ENCODE measurements at regions not wholly inside any gene's neighbourhood (a gene's known extent, or its start where the extent isn't known, plus 50 kb on each side); places are given as distances from the start of the nearest gene placed in this dataset.
A peak's percentile ranks its signal among the peaks of the same experiment; 100 is the strongest.

GRCh38 chr2:67486041-67486796, 89.1 kb downstream of the ETAA1 start:
- DNase-seq (ENCODE audit: low read depth, low spot score): no peak

DNA sequence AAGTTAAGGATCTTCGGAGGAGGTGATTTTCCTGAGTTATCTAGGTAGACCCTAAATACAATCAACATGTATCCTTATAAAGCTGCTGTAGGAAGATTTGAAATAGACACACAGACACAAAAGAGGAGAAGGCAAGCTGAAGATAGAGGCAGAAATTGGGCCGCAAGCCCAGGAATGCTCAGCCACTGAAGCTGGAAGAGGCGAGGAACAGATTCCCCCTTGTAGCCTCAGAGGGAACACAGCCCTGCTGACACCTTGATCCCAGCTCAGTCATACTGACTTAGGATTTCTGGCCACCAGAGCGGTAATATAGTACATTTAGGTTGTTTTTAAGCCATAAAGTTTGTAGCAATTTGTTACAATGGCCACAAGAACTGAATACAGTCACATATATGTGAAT, 90.9 kb downstream of the ETAA1 start:
- Histone ChIP-seq H2AFZ (ENCODE audit: control insufficient read depth, low read length) (no peak overlapping the region), H3K4me2 (ENCODE audit: control insufficient read depth, extremely low read depth, insufficient read depth, low read depth, low read length) (no peak overlapping the region), H3K4me3 (ENCODE audit: control insufficient read depth in 2 of 3, extremely low read depth in 1 of 3, insufficient read depth in 2 of 3, low read depth in 1 of 3, low read length in 3 of 3) (no peak overlapping the region), H3K27ac (ENCODE audit: control insufficient read depth, insufficient read depth, low read length) (no peak overlapping the region), H3K4me1 (ENCODE audit: control insufficient read depth, extremely low read depth, insufficient read depth, low read length) (no peaks in the 10 kb centered on the region), H3K9me3 (ENCODE audit: control insufficient read depth, low read depth, low read length) (no peaks in the 10 kb centered on the region), H3K9ac (ENCODE audit: control insufficient read depth, extremely low read depth, insufficient read depth, low read length) (no peak overlapping the region), H4K20me1 (ENCODE audit: control insufficient read depth, extremely low read depth, insufficient read depth, low read length) (no peaks in the 10 kb centered on the region), H3K27me3 (ENCODE audit: control insufficient read depth, extremely low read depth, insufficient read depth, low read length) (no peaks in the 10 kb centered on the region), H3K36me3 (ENCODE audit: control insufficient read depth in 2 of 2, extremely low read depth in 1 of 2, insufficient read depth in 2 of 2, low read length in 2 of 2) (no peaks in the 10 kb centered on the region), H3K9me1 (ENCODE audit: control insufficient read depth, extremely low read depth, insufficient read depth, low read length) (no peaks in the 10 kb centered on the region), H3K79me2 (ENCODE audit: control insufficient read depth, insufficient read depth, low read length) (no peaks in the 10 kb centered on the region)
- no peak for FAIRE-seq
- TF ChIP-seq EZH2 (IDR thresholded peaks at IDR 0.05; ENCODE audit: low read length): no peak
- dilution Hi-C loops (cut with MboI; ENCODE audit: extremely low pct_ligation_motif_present, low sequenced_read_pairs): no loop called here
- DNase-seq (ENCODE audit: low read depth, low spot score): no peak

More at GRCh38 chr2:67486041-67486796, 89.1 kb downstream of the ETAA1 start:
- no peaks in the 10 kb centered on the region for H3K4me1 ChIP-seq (ENCODE audit: control insufficient read depth, extremely low read depth, insufficient read depth, low read length)
- FAIRE-seq: peak; percentile 80
- H3K79me2 ChIP-seq (ENCODE audit: control insufficient read depth, insufficient read depth, low read length): no peaks in the 10 kb centered on the region
- H4K20me1 ChIP-seq (ENCODE audit: control insufficient read depth, extremely low read depth, insufficient read depth, low read length): no peaks in the 10 kb centered on the region
- H3K9me1 ChIP-seq (ENCODE audit: control insufficient read depth, extremely low read depth, insufficient read depth, low read length): no peaks in the 10 kb centered on the region
- H3K4me3 ChIP-seq (ENCODE audit: control insufficient read depth in 2 of 3, extremely low read depth in 1 of 3, insufficient read depth in 2 of 3, low read depth in 1 of 3, low read length in 3 of 3): no peak overlapping the region
- no peak overlapping the region for H3K4me2 ChIP-seq (ENCODE audit: control insufficient read depth, extremely low read depth, insufficient read depth, low read depth, low read length)
- H3K27me3 ChIP-seq (ENCODE audit: control insufficient read depth, extremely low read depth, insufficient read depth, low read length): no peaks in the 10 kb centered on the region
- TF ChIP-seq, protein P1, sequence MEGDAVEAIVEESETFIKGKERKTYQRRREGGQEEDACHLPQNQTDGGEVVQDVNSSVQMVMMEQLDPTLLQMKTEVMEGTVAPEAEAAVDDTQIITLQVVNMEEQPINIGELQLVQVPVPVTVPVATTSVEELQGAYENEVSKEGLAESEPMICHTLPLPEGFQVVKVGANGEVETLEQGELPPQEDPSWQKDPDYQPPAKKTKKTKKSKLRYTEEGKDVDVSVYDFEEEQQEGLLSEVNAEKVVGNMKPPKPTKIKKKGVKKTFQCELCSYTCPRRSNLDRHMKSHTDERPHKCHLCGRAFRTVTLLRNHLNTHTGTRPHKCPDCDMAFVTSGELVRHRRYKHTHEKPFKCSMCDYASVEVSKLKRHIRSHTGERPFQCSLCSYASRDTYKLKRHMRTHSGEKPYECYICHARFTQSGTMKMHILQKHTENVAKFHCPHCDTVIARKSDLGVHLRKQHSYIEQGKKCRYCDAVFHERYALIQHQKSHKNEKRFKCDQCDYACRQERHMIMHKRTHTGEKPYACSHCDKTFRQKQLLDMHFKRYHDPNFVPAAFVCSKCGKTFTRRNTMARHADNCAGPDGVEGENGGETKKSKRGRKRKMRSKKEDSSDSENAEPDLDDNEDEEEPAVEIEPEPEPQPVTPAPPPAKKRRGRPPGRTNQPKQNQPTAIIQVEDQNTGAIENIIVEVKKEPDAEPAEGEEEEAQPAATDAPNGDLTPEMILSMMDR (optimal IDR thresholded peaks at IDR 0.05 in 1 of 3, IDR thresholded peaks at IDR 0.05 in 1 of 3, conservative IDR thresholded peaks at IDR 0.05 in 1 of 3; ENCODE audit: extremely low read depth in 1 of 3, insufficient read depth in 2 of 3, low read length in 3 of 3): no peak
- TF ChIP-seq EZH2 (IDR thresholded peaks at IDR 0.05; ENCODE audit: low read length): no peak
- no peak overlapping the region for H2AFZ ChIP-seq (ENCODE audit: control insufficient read depth, low read length)
- dilution Hi-C loops (cut with MboI; ENCODE audit: extremely low pct_ligation_motif_present, low sequenced_read_pairs): no loop called here
- no peak overlapping the region for H3K9ac ChIP-seq (ENCODE audit: control insufficient read depth, extremely low read depth, insufficient read depth, low read length)
- no peaks in the 10 kb centered on the region for H3K9me3 ChIP-seq (ENCODE audit: control insufficient read depth, low read depth, low read length)
- H3K27ac ChIP-seq (ENCODE audit: control insufficient read depth, insufficient read depth, low read length): no peak overlapping the region
- no peaks in the 10 kb centered on the region for H3K36me3 ChIP-seq (ENCODE audit: control insufficient read depth in 2 of 2, extremely low read depth in 1 of 2, insufficient read depth in 2 of 2, low read length in 2 of 2)

DNA sequence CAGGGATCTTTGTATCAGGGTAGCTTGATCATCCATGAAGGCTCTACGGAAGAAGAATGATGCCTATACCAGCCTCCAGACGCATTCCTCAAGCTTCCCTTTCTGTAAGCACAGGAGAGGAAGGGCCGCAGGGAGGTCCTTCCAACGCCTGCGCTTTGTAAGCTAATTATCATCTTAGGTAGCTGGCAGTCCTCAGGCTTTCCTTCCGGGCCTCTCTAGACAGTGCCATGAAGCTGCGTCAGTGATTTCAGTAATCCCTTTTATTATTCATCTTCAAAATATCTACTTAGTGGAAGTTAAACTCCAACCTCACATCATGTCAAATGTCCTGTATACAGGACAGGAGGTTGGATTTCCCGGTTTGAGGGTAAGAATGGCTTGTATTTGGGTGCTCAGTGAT, 92.3 kb downstream of the ETAA1 start:
- H3K27ac ChIP-seq (ENCODE audit: control insufficient read depth, insufficient read depth, low read length): no peak overlapping the region
- TF ChIP-seq EZH2 (IDR thresholded peaks at IDR 0.05; ENCODE audit: low read length): no peak
- TF ChIP-seq, protein P1 (optimal IDR thresholded peaks at IDR 0.05 in 1 of 3, IDR thresholded peaks at IDR 0.05 in 1 of 3, conservative IDR thresholded peaks at IDR 0.05 in 1 of 3; ENCODE audit: extremely low read depth in 1 of 3, insufficient read depth in 2 of 3, low read length in 3 of 3): no peak
- no peaks in the 10 kb centered on the region for H4K20me1 ChIP-seq (ENCODE audit: control insufficient read depth, extremely low read depth, insufficient read depth, low read length)
- no peaks in the 10 kb centered on the region for H3K79me2 ChIP-seq (ENCODE audit: control insufficient read depth, insufficient read depth, low read length)
- no peaks in the 10 kb centered on the region for H3K27me3 ChIP-seq (ENCODE audit: control insufficient read depth, extremely low read depth, insufficient read depth, low read length)
- no peak for DNase-seq (ENCODE audit: low read depth, low spot score)
- FAIRE-seq: no peak
- peak overlapping the region; percentile 13 for H3K4me2 ChIP-seq (ENCODE audit: control insufficient read depth, extremely low read depth, insufficient read depth, low read depth, low read length)
- peak overlapping the region; percentile 8 for H2AFZ ChIP-seq (ENCODE audit: control insufficient read depth, low read length)
- H3K9ac ChIP-seq (ENCODE audit: control insufficient read depth, extremely low read depth, insufficient read depth, low read length): no peak overlapping the region
- dilution Hi-C loops (cut with MboI; ENCODE audit: extremely low pct_ligation_motif_present, low sequenced_read_pairs): no loop called here
- H3K9me3 ChIP-seq (ENCODE audit: control insufficient read depth, low read depth, low read length): no peaks in the 10 kb centered on the region
- no peaks in the 10 kb centered on the region for H3K36me3 ChIP-seq (ENCODE audit: control insufficient read depth in 2 of 2, extremely low read depth in 1 of 2, insufficient read depth in 2 of 2, low read length in 2 of 2)
- no peak overlapping the region for H3K4me3 ChIP-seq (ENCODE audit: control insufficient read depth in 2 of 3, extremely low read depth in 1 of 3, insufficient read depth in 2 of 3, low read depth in 1 of 3, low read length in 3 of 3)
- H3K9me1 ChIP-seq (ENCODE audit: control insufficient read depth, extremely low read depth, insufficient read depth, low read length): no peaks in the 10 kb centered on the region
- H3K4me1 ChIP-seq (ENCODE audit: control insufficient read depth, extremely low read depth, insufficient read depth, low read length): no peaks in the 10 kb centered on the region
